ENCODE measurements at regions not wholly inside any gene's neighbourhood (a gene's known extent, or its start where the extent isn't known, plus 50 kb on each side); places are given as distances from the start of the nearest gene placed in this dataset.

GRCh38 chr2:236632295-236633218 is 62.9 kb downstream of the ACKR3 start:
- Mint-ChIP-seq H3K4me3 (peak overlapping the region in 1 of 8 donors; percentile 26), H3K4me1 (peaks cover 0 to 3% (median 0%) of the 10 kb centered on the region in 3 donors), H3K27ac (peak overlapping the region in 1 of 6 donors; percentile 17), H3K27me3 (peaks cover 0 to 37% (median 16%) of the 10 kb centered on the region in 3 donors), H3K36me3 (no peaks in the 10 kb centered on the region), H3K9me3 (no peaks in the 10 kb centered on the region)
- DNase-seq: no peak
- no peak for ATAC-seq (ENCODE audit: low read depth in 2 of 2)

- H3K27me3 Mint-ChIP-seq: peaks cover 0 to 43% (median 22%) of the 10 kb centered on the region in 3 donors
- ATAC-seq (ENCODE audit: low read depth in 2 of 2): no peak
Observed at GRCh38 chr2:236633219-236633570, 63.6 kb downstream of the ACKR3 start.

GRCh38 chr2:236633775-236634560 is 64.3 kb downstream of the ACKR3 start:
- H3K9me3 Mint-ChIP-seq: no peaks in the 10 kb centered on the region
- no peaks in the 10 kb centered on the region for H3K36me3 Mint-ChIP-seq
- H3K4me1 Mint-ChIP-seq: peaks cover 0 to 3% (median 0%) of the 10 kb centered on the region in 3 donors
- DNase-seq: no peak
- no peak for ATAC-seq (ENCODE audit: low read depth in 2 of 2)
- H3K4me3 Mint-ChIP-seq: peak overlapping the region in 1 of 8 donors; percentile 30
- H3K27ac Mint-ChIP-seq: peak overlapping the region in 1 of 6 donors; percentile 25
- peaks cover 0 to 50% (median 28%) of the 10 kb centered on the region in 3 donors for H3K27me3 Mint-ChIP-seq

More at GRCh38 chr2:236633219-236633570, 63.6 kb downstream of the ACKR3 start:
- Mint-ChIP-seq H3K4me3 (no peak overlapping the region), H3K36me3 (no peaks in the 10 kb centered on the region), H3K9me3 (no peaks in the 10 kb centered on the region), H3K27ac (peak overlapping the region in 2 of 6 donors; percentile 17 to 86), H3K4me1 (peaks cover 0 to 3% (median 0%) of the 10 kb centered on the region in 3 donors)
- no peak for DNase-seq

- DNase-seq (no peak), ATAC-seq (ENCODE audit: low read depth in 2 of 2) (no peak)
- peaks cover 0 to 47% (median 40%) of the 10 kb centered on the region in 3 donors for H3K27me3 Mint-ChIP-seq
- H3K4me1 Mint-ChIP-seq: peaks cover 0 to 3% (median 0%) of the 10 kb centered on the region in 3 donors
- peaks cover 0 to 3% (median 0%) of the 10 kb centered on the region in 7 donors for H3K9me3 Mint-ChIP-seq
- no peak overlapping the region for H3K4me3 Mint-ChIP-seq
- peaks cover 0 to 6% of the 10 kb centered on the region in 2 donors for H3K36me3 Mint-ChIP-seq
- no peak overlapping the region for H3K27ac Mint-ChIP-seq
Observed at GRCh38 chr2:236636261-236636660, 66.6 kb downstream of the ACKR3 start.

- Mint-ChIP-seq H3K4me3 (no peak overlapping the region), H3K36me3 (peaks cover 0 to 6% of the 10 kb centered on the region in 2 donors), H3K27me3 (peaks cover 0 to 41% (median 35%) of the 10 kb centered on the region in 3 donors), H3K27ac (peak overlapping the region in 1 of 6 donors; percentile 62), H3K4me1 (no peaks in the 10 kb centered on the region), H3K9me3 (peaks cover 0 to 3% (median 0%) of the 10 kb centered on the region in 7 donors)
- DNase-seq: no peak
- no peak for ATAC-seq (ENCODE audit: low read depth in 2 of 2)
Observed at GRCh38 chr2:236636714-236637470, 67.3 kb downstream of the ACKR3 start.

- Mint-ChIP-seq H3K36me3 (peaks cover 0 to 6% of the 10 kb centered on the region in 2 donors), H3K27ac (peak overlapping the region in 1 of 6 donors; percentile 5), H3K9me3 (peaks cover 0 to 3% (median 0%) of the 10 kb centered on the region in 7 donors), H3K27me3 (peaks cover 0 to 32% (median 30%) of the 10 kb centered on the region in 3 donors), H3K4me3 (no peak overlapping the region), H3K4me1 (no peaks in the 10 kb centered on the region)
- DNase-seq (no peak), ATAC-seq (ENCODE audit: low read depth in 2 of 2) (no peak)
Observed at GRCh38 chr2:236637686-236638569, 68.3 kb downstream of the ACKR3 start.

- no peak for ATAC-seq (ENCODE audit: low read depth in 2 of 2)
- Mint-ChIP-seq H3K4me1 (no peaks in the 10 kb centered on the region), H3K27ac (no peak overlapping the region)
Observed at GRCh38 chr2:236638707-236639106, 69.1 kb downstream of the ACKR3 start.

GRCh38 chr2:236639461-236640235 is 70.0 kb downstream of the ACKR3 start:
- ATAC-seq (ENCODE audit: low read depth in 2 of 2) (no peak), DNase-seq (no peak)
- Mint-ChIP-seq H3K9me3 (peaks cover 0 to 9% (median 1%) of the 10 kb centered on the region in 7 donors), H3K4me1 (no peaks in the 10 kb centered on the region), H3K27me3 (peaks cover 8 to 40% (median 38%) of the 10 kb centered on the region in 3 donors), H3K4me3 (no peak overlapping the region), H3K36me3 (peaks cover 0 to 13% of the 10 kb centered on the region in 2 donors), H3K27ac (no peak overlapping the region)

More at GRCh38 chr2:236638707-236639106, 69.1 kb downstream of the ACKR3 start:
- Mint-ChIP-seq H3K4me3 (no peak overlapping the region), H3K9me3 (peaks cover 0 to 4% (median 1%) of the 10 kb centered on the region in 7 donors), H3K36me3 (peaks cover 0 to 10% of the 10 kb centered on the region in 2 donors), H3K27me3 (peaks cover 3 to 30% (median 30%) of the 10 kb centered on the region in 3 donors)
- DNase-seq: no peak

- no peak overlapping the region for H3K4me3 Mint-ChIP-seq
- peaks cover 0 to 13% of the 10 kb centered on the region in 2 donors for H3K36me3 Mint-ChIP-seq
- H3K9me3 Mint-ChIP-seq: peaks cover 0 to 9% (median 1%) of the 10 kb centered on the region in 7 donors
- H3K4me1 Mint-ChIP-seq: no peaks in the 10 kb centered on the region
- H3K27ac Mint-ChIP-seq: peak overlapping the region in 1 of 6 donors; percentile 42
- ATAC-seq (ENCODE audit: low read depth in 2 of 2) (no peak), DNase-seq (no peak)
- H3K27me3 Mint-ChIP-seq: peaks cover 8 to 55% (median 43%) of the 10 kb centered on the region in 3 donors
Observed at GRCh38 chr2:236641051-236641726, 71.6 kb downstream of the ACKR3 start.

GRCh38 chr2:236642125-236642524 is 72.5 kb downstream of the ACKR3 start:
- H3K27ac Mint-ChIP-seq: no peak overlapping the region
- H3K9me3 Mint-ChIP-seq: peaks cover 0 to 9% (median 1%) of the 10 kb centered on the region in 7 donors
- peaks cover 0 to 13% of the 10 kb centered on the region in 2 donors for H3K36me3 Mint-ChIP-seq
- H3K4me1 Mint-ChIP-seq: no peaks in the 10 kb centered on the region
- peaks cover 8 to 64% (median 48%) of the 10 kb centered on the region in 3 donors for H3K27me3 Mint-ChIP-seq
- DNase-seq (no peak), ATAC-seq (ENCODE audit: low read depth in 2 of 2) (no peak)
- H3K4me3 Mint-ChIP-seq: no peak overlapping the region

Data from naive B cell (primary cell).